DND-41 (cell line): ENCODE measurements at regions not wholly inside any gene's neighbourhood (a gene's known extent, or its start where the extent isn't known, plus 50 kb on each side); places are given as distances from the start of the nearest gene placed in this dataset.

ENCODE experiments used
- ATAC-seq: fragments of 200-7000 bp; cut with Tn5 transposase; 3 replicates; pipeline ENCODE4 v1.9.1; 2021; ENCODE audit warnings: low read depth; ENCODE audit not compliant: insufficient read depth
- DNase-seq: peaks from one replicate; pipeline ENCODE4 v3.0.0-alpha.2; 2020
- H2AFZ ChIP-seq: 2 replicates; pipeline ENCODE4 v1.6.0; 2012; ENCODE audit warnings: low read depth, low read length
- H3K27ac ChIP-seq: 2 replicates; pipeline ENCODE4 v1.5.1; 2012; ENCODE audit warnings: low read length, inconsistent platforms
- H3K27me3 ChIP-seq: fragments of 200-600 bp; sonication (generic); 2 replicates; pipeline ENCODE4 v1.6.0; 2012; ENCODE audit warnings: low read length, mild to moderate bottlenecking, inconsistent platforms; ENCODE audit not compliant: insufficient read depth, poor library complexity
- H3K36me3 ChIP-seq: 2 replicates; pipeline ENCODE4 v1.5.1; 2012; ENCODE audit warnings: low read length, inconsistent platforms; ENCODE audit not compliant: insufficient read depth
- H3K4me1 ChIP-seq: 2 replicates; pipeline ENCODE4 v1.5.1; 2012; ENCODE audit warnings: mild to moderate bottlenecking, low read length; ENCODE audit not compliant: insufficient read depth
- H3K4me2 ChIP-seq: 2 replicates; pipeline ENCODE4 v1.6.0; 2012; ENCODE audit warnings: mild to moderate bottlenecking, moderate library complexity, low read length, inconsistent platforms; ENCODE audit not compliant: insufficient read depth
- H3K4me3 ChIP-seq, 2 experiments: fragments of 200-600 bp in 1 of 2; shearing (Covaris generic) in 1 of 2; 2 replicates each; pipeline ENCODE4 v1.5.1; 2012 to 2016; ENCODE audit warnings: inconsistent platforms in 2 of 2, low read length in 2 of 2, mild to moderate bottlenecking in 2 of 2, low read depth in 1 of 2, moderate library complexity in 1 of 2
- H3K79me2 ChIP-seq: 2 replicates; pipeline ENCODE4 v1.6.0; 2012; ENCODE audit warnings: low read length, inconsistent platforms; ENCODE audit not compliant: insufficient read depth
- H3K9ac ChIP-seq: 2 replicates; pipeline ENCODE4 v1.6.0; 2012; ENCODE audit warnings: low read depth, mild to moderate bottlenecking, inconsistent platforms, low read length, moderate library complexity
- H3K9me3 ChIP-seq: 2 replicates; pipeline ENCODE4 v1.5.1; 2012; ENCODE audit warnings: low read length, moderate library complexity, mild to moderate bottlenecking, inconsistent platforms; ENCODE audit not compliant: insufficient read depth, severe bottlenecking
- H4K20me1 ChIP-seq: 2 replicates; pipeline ENCODE4 v1.6.0; 2012; ENCODE audit warnings: low read length; ENCODE audit not compliant: insufficient read depth
- EZH2 ChIP-seq: IDR thresholded peaks from 3 replicates; pipeline ENCODE4 v1.6.1; 2012; ENCODE audit warnings: borderline replicate concordance, low read depth, mild to moderate bottlenecking, moderate library complexity, low read length, inconsistent platforms; ENCODE audit not compliant: severe bottlenecking
- TF ChIP-seq, protein P1 (sequence below): IDR thresholded peaks from 2 replicates; pipeline ENCODE4 v1.5.1; 2012; ENCODE audit warnings: borderline replicate concordance, low read length, moderate library complexity, mild to moderate bottlenecking; ENCODE audit not compliant: poor library complexity, severe bottlenecking; ENCODE audit errors: extremely low read depth

DNA sequence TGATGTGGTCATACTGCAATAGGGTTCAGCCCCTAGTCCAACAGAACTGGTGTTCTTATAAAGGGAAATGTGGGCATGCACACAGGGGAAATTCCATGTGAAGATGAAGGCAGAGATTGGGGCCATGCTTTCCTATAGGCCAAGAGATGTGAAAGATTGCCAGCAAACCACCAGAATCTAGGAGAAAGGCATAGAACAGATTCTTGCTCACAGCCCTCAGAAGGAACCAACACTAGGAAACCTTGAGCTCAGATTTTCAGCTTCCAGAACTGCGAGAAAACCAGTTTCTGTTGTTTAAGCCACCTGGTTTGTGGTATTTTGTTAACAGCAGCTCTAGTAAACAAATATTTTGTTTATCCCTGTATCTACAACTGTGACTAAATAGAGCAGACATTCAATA is 197.6 kb upstream of the CITED2 start:
- ATAC-seq = no peak
- H3K4me2 ChIP-seq = no peak overlapping the region
- H3K9me3 ChIP-seq = no peaks in the 10 kb centered on the region

DNA sequence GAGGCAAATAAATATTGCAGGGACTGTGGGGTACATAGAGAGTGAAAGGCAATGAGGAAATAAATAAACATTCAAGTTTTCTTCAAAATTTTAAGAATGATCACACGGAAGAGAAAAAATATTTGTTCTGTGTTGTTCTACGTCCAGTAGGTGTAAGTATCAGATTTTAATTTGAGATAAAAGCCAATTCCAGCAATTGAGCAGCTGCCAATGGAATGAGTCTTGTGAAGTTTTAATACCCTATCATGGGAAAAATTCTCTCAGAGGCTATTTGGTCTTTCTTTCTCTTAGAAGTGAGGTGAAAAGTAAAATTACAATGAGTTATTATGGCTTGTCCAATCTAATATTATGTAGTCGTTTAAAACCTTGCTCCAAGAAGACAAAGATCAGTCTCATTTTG is 195.7 kb upstream of the CITED2 start:
- no peaks in the 10 kb centered on the region for H3K36me3 ChIP-seq
- H3K27ac ChIP-seq = no peak overlapping the region
- TF ChIP-seq EZH2 = no peak
- TF ChIP-seq, protein P1, sequence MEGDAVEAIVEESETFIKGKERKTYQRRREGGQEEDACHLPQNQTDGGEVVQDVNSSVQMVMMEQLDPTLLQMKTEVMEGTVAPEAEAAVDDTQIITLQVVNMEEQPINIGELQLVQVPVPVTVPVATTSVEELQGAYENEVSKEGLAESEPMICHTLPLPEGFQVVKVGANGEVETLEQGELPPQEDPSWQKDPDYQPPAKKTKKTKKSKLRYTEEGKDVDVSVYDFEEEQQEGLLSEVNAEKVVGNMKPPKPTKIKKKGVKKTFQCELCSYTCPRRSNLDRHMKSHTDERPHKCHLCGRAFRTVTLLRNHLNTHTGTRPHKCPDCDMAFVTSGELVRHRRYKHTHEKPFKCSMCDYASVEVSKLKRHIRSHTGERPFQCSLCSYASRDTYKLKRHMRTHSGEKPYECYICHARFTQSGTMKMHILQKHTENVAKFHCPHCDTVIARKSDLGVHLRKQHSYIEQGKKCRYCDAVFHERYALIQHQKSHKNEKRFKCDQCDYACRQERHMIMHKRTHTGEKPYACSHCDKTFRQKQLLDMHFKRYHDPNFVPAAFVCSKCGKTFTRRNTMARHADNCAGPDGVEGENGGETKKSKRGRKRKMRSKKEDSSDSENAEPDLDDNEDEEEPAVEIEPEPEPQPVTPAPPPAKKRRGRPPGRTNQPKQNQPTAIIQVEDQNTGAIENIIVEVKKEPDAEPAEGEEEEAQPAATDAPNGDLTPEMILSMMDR = no peak
- no peak overlapping the region for H3K4me3 ChIP-seq
- H3K9me3 ChIP-seq = no peaks in the 10 kb centered on the region
- H3K9ac ChIP-seq = no peak overlapping the region
- no peaks in the 10 kb centered on the region for H3K4me1 ChIP-seq
- H4K20me1 ChIP-seq = no peaks in the 10 kb centered on the region
- ATAC-seq (no peak), DNase-seq (no peak)
- no peak overlapping the region for H3K4me2 ChIP-seq
- H3K27me3 ChIP-seq = no peaks in the 10 kb centered on the region
- H2AFZ ChIP-seq = no peak overlapping the region
- no peaks in the 10 kb centered on the region for H3K79me2 ChIP-seq

More for the DNA sequence above, 197.6 kb upstream of the CITED2 start:
- no peak for DNase-seq
- H3K4me1 ChIP-seq = no peaks in the 10 kb centered on the region
- H3K4me3 ChIP-seq = no peak overlapping the region
- H3K36me3 ChIP-seq = no peaks in the 10 kb centered on the region
- H3K9ac ChIP-seq = no peak overlapping the region
- no peaks in the 10 kb centered on the region for H3K79me2 ChIP-seq
- no peak overlapping the region for H2AFZ ChIP-seq
- H4K20me1 ChIP-seq = no peaks in the 10 kb centered on the region
- no peak overlapping the region for H3K27ac ChIP-seq
- peaks cover under 1% of the 10 kb centered on the region for H3K27me3 ChIP-seq
- TF ChIP-seq, protein P1 = no peak
- TF ChIP-seq EZH2 = no peak

- no peak overlapping the region for H3K4me2 ChIP-seq
- H3K27ac ChIP-seq = no peak overlapping the region
- H3K4me3 ChIP-seq = no peak overlapping the region
- ATAC-seq = no peak
- H3K79me2 ChIP-seq = no peaks in the 10 kb centered on the region
- no peaks in the 10 kb centered on the region for H4K20me1 ChIP-seq
- H3K9ac ChIP-seq = no peak overlapping the region
- H2AFZ ChIP-seq = no peak overlapping the region
- no peak for DNase-seq
- no peaks in the 10 kb centered on the region for H3K4me1 ChIP-seq
- TF ChIP-seq, protein P1 = no peak
- no peak for TF ChIP-seq EZH2
- H3K27me3 ChIP-seq = no peaks in the 10 kb centered on the region
- H3K36me3 ChIP-seq = no peaks in the 10 kb centered on the region
- no peaks in the 10 kb centered on the region for H3K9me3 ChIP-seq
Observed at GRCh38 chr6:139569566-139569965, 195.1 kb upstream of the CITED2 start.
